Heart left ventricle (tissue), 13 donors: ENCODE measurements at regions not wholly inside any gene's neighbourhood (a gene's known extent, or its start where the extent isn't known, plus 50 kb on each side); places are given as distances from the start of the nearest gene placed in this dataset.

Experiments
- CTCF ChIP-seq, 12 donors: fragments of 200-600 bp; sonication (generic) in 4 of 12; IDR thresholded peaks; one replicate each; pipeline versions ENCODE4 v1.5.0 to v1.8.0; 2018 to 2022; ENCODE audit warnings: antibody characterized with exemption in 12 of 12, mild to moderate bottlenecking in 5 of 12
- POLR2A ChIP-seq, 2 donors: fragments of 450-650 bp; IDR thresholded peaks; one replicate each; pipeline ENCODE4 v1.6.1; 2017; ENCODE audit warnings: antibody characterized with exemption in 2 of 2, mild to moderate bottlenecking in 2 of 2, moderate library complexity in 2 of 2
- donor health status: ischemic (EF 13 %, LVEDD 7.1; RV severe dilation, severe dysfunction).
- donor health status: DM: no; HTN: yes; CAD: no.
- donor health status: DM: no; HTN: no; CAD: no.
- donor health status: ischemic (EF 25% LVEDD 6.9; RV normal size, moderate dysfunction).
- donor health status: ischemic (EF 25% LVEDD 5.7; RV mildly dilated, moderate dysfunction).
- donor health status: ischemic (EF 35%, LVEDD 5.7; RV mildly dilated, moderate dysfunction).
- donor health status: nonischemic (EF 11% LVEDD 7.7; RV severe dilation, severe dysfunction).
- donor health status: DM: yes; HTN: yes; CAD: no.
- donor health status: PGD.
- donor health status: ischemic (EF 29% LVEDD 5.4; RV normal size, mild dysfunction).
- donor health status: nonischemic (EF 23%, LVEDD 6.1; RV moderate dilation, normal function).

GRCh38 chr4:153143527-153144348, 60.5 kb upstream of the TRIM2 start:
- TF ChIP-seq CTCF (IDR thresholded peaks at IDR 0.05) (no peak), POLR2A (IDR thresholded peaks at IDR 0.05) (no peak)
